NCI-H2107 (cell line): ENCODE measurements at regions not wholly inside any gene's neighbourhood (a gene's known extent, or its start where the extent isn't known, plus 50 kb on each side); places are given as distances from the start of the nearest gene placed in this dataset.

Source experiments
- DNase-seq: peaks from one replicate; lab custom pipeline; 2025; lab: John Stamatoyannopoulos, UW

GRCh38 chr2:236951830-236952475 is 133.7 kb upstream of the COPS8 start:
- DNase-seq, result no peak

DNA sequence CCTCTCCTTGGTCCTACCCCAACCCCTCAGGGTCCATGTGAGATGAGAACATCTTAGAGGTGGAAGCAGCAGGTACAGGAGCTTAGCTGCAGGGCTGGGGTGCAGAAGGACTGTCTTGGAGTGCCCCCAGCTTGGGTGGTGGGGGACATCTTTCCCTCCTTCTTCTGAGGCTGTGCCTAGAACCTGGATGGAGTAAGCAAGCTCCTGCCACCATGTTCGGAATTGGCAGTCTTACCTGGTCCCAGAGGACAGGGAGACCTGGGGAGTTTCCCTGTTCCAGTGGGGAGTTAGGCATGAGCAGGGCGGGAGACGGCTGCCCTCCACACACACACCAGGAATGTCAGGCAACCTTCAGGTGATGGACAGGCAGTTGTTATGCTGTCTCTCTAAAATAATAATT is 131.0 kb upstream of the COPS8 start:
- DNase-seq, result no peak

- DNase-seq, result no peak
Observed at GRCh38 chr2:236955521-236956030, 130.1 kb upstream of the COPS8 start.

DNA sequence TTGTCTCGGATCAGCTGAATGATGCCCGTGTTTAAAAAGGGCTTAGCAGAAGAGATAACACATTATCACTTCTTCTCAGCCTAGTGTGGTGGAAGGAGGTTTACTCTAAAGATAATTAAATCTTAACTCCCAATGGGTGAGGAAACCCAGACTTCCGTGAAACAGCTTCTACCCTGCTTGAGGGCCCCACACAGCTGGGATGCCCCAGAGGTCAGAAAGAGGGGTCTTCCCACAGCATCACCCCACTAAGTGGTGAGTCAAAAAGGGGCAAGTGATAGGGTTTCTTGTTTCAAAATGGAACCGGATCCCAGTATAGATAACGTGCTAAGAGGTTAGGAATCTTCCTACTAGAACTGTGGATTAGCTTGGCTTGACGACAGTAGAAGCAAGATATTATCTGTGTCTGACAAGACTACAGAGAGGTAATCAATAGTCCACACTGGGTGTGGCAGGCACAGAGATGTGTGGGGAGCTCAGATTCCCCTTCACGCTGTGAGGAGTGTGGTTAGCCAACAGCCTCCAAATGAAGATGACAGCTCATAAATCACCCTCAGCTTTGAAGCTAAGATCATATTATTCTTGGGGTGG is 129.6 kb upstream of the COPS8 start:
- no peak for DNase-seq

- DNase-seq, result no peak
Observed at GRCh38 chr2:236956641-236957040, 129.0 kb upstream of the COPS8 start.

- no peak for DNase-seq
Observed at GRCh38 chr2:236959036-236959435, 126.7 kb upstream of the COPS8 start.

DNA sequence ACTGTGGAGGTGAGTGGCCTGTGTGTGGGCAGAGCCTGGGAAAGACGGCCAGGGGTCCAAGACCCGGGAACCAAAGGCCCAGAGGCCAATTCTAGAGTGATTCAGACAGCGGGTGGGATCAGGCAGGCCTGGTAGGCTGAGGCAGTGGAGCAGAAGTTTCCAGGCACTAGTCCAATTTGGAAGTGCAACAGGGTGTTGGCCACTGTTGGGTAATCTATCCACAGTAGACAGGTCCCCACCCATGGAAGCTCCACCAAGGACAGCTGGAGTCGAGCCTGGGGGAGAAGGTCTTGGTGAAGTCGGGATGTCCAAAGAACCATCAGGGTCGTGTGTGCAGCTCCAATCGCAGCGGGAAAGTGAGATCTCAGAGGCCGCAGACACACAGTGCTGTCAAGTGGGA is 125.8 kb upstream of the COPS8 start:
- DNase-seq, result no peak

DNA sequence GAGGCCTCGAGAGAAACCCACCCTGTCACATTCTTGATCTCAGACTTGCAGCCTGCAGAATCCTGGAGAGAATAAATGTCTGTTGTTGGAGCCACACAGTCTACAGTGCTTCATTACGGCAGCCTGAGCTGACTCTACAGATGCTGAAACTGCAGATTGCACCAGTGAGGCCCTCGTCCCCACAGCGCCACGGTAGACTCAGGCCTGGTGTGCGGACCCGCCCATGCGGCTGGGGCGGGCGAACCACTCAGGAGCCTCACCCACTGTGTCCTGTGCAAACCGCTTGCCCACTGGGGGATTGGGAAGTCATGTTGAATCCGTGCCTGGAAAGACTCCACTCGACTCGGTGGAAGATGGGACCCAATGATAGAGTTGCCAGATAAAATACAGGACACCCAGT is 125.2 kb upstream of the COPS8 start:
- DNase-seq, result no peak

DNA sequence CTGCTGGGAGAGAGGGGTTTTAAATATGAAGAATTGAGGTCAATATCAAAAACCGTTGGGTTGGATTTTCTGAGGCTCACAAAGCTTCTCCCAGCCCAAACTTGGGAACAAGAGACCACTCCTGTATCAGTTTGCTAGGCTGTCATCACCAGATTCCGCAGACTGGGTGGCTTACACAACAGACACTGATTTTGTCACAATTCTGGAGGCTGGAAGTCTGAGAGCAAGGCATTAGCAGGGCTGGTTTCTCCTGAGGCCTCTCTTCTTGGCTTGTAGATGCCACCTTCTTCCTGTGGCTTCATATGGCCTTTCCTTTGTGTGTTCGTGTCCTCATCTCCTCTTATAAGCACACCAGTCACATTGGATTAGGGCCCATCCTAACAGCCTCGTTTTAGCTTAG is 122.9 kb upstream of the COPS8 start:
- no peak for DNase-seq

DNA sequence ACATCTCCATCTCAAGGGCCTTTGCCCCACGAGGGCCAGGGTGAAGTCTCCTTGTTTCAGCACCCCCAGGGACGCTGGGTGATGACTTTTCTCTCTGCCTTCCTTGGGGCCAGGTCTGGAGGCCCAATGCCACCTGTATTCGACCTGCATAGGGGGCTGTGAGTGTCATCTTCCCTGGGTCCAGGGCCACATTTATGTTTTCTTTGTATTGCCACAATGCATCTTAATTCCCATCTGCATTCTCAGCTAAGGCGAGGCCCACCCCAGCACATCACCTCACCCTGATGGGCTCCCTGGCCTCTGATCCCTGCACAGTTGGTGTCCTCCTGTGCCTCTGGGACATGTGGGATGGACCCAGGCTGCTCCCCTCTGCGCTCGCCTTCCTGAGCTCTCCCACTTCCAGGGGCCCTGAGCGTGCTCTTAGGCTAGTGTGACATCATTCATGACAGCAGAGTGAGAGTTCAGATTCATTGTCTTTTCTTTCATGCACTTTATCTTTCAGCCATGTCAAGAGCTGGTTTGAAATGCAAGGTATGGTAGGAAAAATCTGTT is 122.0 kb upstream of the COPS8 start:
- no peak for DNase-seq

GRCh38 chr2:236964291-236964690 is 121.4 kb upstream of the COPS8 start:
- DNase-seq, result no peak

GRCh38 chr2:236965021-236965840 is 120.5 kb upstream of the COPS8 start:
- no peak for DNase-seq

DNA sequence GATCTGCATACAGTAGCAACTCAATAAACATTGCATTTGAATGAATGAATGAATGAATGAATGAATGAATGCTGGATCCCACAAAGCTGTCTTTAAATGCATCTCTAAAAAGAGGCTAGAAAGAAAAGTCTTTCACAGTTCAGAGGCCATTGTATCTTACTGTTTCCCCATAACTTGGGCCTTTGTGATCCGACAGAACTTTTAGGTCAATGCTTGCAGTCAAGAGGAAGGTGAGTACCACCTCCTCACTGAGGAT is 119.9 kb upstream of the COPS8 start:
- DNase-seq, result no peak

DNA sequence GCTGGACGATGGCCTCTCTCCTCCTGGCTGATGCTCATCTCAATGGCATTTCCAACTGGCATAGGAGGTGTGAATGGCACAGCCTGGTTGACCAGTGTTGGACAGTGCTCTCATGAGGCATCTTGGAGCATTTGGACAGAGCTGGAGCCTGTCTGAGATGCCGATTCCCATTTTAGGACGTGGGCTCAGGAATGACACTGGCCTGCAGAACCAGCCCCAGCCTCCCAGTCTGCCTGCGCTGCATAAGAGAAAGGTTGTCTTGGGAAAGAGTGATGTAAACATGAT is 118.2 kb upstream of the COPS8 start:
- DNase-seq, result no peak

- DNase-seq, result no peak
Observed at GRCh38 chr2:236968101-236968879, 117.4 kb upstream of the COPS8 start.

GRCh38 chr2:236968880-236969534 is 116.7 kb upstream of the COPS8 start:
- DNase-seq, result no peak

GRCh38 chr2:236969767-236970655 is 115.7 kb upstream of the COPS8 start:
- DNase-seq, result no peak

- DNase-seq, result no peak
Observed at GRCh38 chr2:236970656-236971010, 115.1 kb upstream of the COPS8 start.

DNA sequence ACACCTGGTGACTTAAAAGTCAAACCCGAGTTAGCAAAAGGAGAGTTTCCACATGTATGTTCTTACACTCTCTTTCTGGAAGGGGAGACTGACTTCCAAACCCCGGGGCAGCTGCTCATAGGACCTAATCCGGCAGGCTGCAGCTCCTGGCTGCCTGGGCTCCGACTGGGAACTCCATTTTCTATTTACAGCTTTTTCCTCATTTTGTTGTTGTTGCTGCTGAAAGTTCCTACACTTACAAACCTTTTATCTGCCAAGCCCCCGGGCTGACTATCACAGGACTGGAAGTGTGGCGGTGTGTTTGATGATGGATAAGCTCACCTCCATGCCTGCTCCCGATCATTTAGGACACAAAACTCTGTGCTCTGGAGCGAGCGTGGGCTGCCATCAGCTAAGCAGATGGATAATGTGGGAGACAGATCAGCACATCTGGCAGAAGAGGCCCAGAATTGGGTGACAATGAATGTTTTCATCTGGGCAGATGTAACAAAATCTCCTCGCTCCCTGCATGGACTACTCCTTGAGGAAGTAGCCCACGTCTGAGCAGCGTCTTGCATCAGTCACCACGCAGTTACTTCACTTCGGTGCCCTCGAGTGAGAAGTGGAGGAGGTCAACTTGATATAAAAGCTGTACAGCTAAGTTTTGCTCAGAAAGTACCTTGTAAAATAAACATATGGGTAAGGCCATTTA is 114.4 kb upstream of the COPS8 start:
- no peak for DNase-seq

- no peak for DNase-seq
Observed at GRCh38 chr2:236971919-236972381, 113.7 kb upstream of the COPS8 start.
